Mesenchymal stem cell (in vitro differentiated cells and primary cell): ENCODE measurements at regions not wholly inside any gene's neighbourhood (a gene's known extent, or its start where the extent isn't known, plus 50 kb on each side); places are given as distances from the start of the nearest gene placed in this dataset.

Experiments used
- DNase-seq: peaks from one replicate; pipeline ENCODE4 v3.0.0-alpha.2; 2013
- H2AFZ ChIP-seq: one replicate; pipeline ENCODE4 v1.6.1; 2013; ENCODE audit warnings: low read depth, mild to moderate bottlenecking, control low read depth, inconsistent platforms, low read length, moderate library complexity
- H2AK5ac ChIP-seq: 2 replicates; pipeline ENCODE4 v1.6.1; 2013; ENCODE audit warnings: low read length, moderate library complexity, mild to moderate bottlenecking, inconsistent platforms; ENCODE audit not compliant: severe bottlenecking
- H2BK120ac ChIP-seq: one replicate; pipeline ENCODE4 v1.6.1; 2013; ENCODE audit warnings: low read depth, mild to moderate bottlenecking, inconsistent platforms, low read length, moderate library complexity
- H2BK12ac ChIP-seq, 2 experiments: one replicate each; pipeline ENCODE4 v1.6.1; 2013; ENCODE audit warnings: inconsistent platforms in 2 of 2, low read length in 2 of 2, mild to moderate bottlenecking in 2 of 2, moderate library complexity in 2 of 2, control low read depth in 1 of 2
- H2BK15ac ChIP-seq: one replicate; pipeline ENCODE4 v1.6.1; 2013; ENCODE audit warnings: mild to moderate bottlenecking, low read depth, inconsistent platforms; ENCODE audit not compliant: poor library complexity, severe bottlenecking
- H2BK5ac ChIP-seq: 2 replicates; pipeline ENCODE4 v1.6.1; 2013; ENCODE audit warnings: low read depth, mild to moderate bottlenecking, low read length, control low read depth, inconsistent platforms; ENCODE audit not compliant: poor library complexity, severe bottlenecking
- H3K14ac ChIP-seq, 2 experiments: one replicate each; pipeline ENCODE4 v1.6.1; 2013; ENCODE audit warnings: inconsistent platforms in 2 of 2, low read length in 2 of 2, control low read depth in 1 of 2, mild to moderate bottlenecking in 1 of 2, moderate library complexity in 1 of 2
- H3K18ac ChIP-seq, 2 experiments: one replicate each; pipeline ENCODE4 v1.6.1; 2013; ENCODE audit warnings: inconsistent platforms in 2 of 2, low read length in 2 of 2, control low read depth in 1 of 2, low read depth in 1 of 2, mild to moderate bottlenecking in 1 of 2
- H3K23ac ChIP-seq, 2 experiments: one replicate each; pipeline ENCODE4 v1.6.1; 2013; ENCODE audit warnings: inconsistent platforms in 2 of 2, low read length in 2 of 2, mild to moderate bottlenecking in 2 of 2, moderate library complexity in 2 of 2, control low read depth in 1 of 2
- H3K27ac ChIP-seq: 2 replicates; pipeline ENCODE4 v1.5.1; 2013; ENCODE audit warnings: mild to moderate bottlenecking, moderate library complexity, low read length, control low read depth, inconsistent platforms; ENCODE audit not compliant: poor library complexity, severe bottlenecking
- H3K27me3 ChIP-seq, 2 experiments: 2 replicates each; pipeline versions ENCODE4 v1.6.1 to v1.7.0; 2013; ENCODE audit warnings: low read length in 2 of 2, mild to moderate bottlenecking in 2 of 2, moderate library complexity in 2 of 2, control low read depth in 1 of 2, inconsistent platforms in 1 of 2; ENCODE audit not compliant: control insufficient read depth in 1 of 2, insufficient read depth in 1 of 2
- H3K36me3 ChIP-seq, 2 experiments: 2 replicates each; pipeline versions ENCODE4 v1.6.1 to v1.7.0; 2013; ENCODE audit warnings: low read length in 2 of 2, control low read depth in 1 of 2, inconsistent platforms in 1 of 2, low read depth in 1 of 2, mild to moderate bottlenecking in 1 of 2; ENCODE audit not compliant: insufficient read depth in 2 of 2, control insufficient read depth in 1 of 2
- H3K4ac ChIP-seq, 2 experiments: one replicate each; pipeline ENCODE4 v1.6.1; 2013; ENCODE audit warnings: inconsistent platforms in 2 of 2, low read length in 2 of 2, mild to moderate bottlenecking in 2 of 2, moderate library complexity in 2 of 2, control low read depth in 1 of 2, low read depth in 1 of 2
- H3K4me1 ChIP-seq: 2 replicates; pipeline ENCODE4 v1.6.1; 2013; ENCODE audit warnings: low read depth, low read length, control low read depth; ENCODE audit not compliant: control insufficient read depth, insufficient read depth
- H3K4me2 ChIP-seq: 2 replicates; pipeline ENCODE4 v1.6.1; 2013; ENCODE audit warnings: low read length, mild to moderate bottlenecking, inconsistent platforms; ENCODE audit not compliant: poor library complexity, severe bottlenecking
- H3K4me3 ChIP-seq, 2 experiments: 2 replicates each; pipeline versions ENCODE4 v1.5.1 to v1.7.0; 2013; ENCODE audit warnings: low read length in 2 of 2, mild to moderate bottlenecking in 2 of 2, control low read depth in 1 of 2, low read depth in 1 of 2; ENCODE audit not compliant: insufficient read depth in 1 of 2
- H3K79me1 ChIP-seq: replicated peaks from 2 replicates; pipeline ENCODE4 v1.6.1; 2013; ENCODE audit warnings: mild to moderate bottlenecking, control low read depth, low read length, inconsistent platforms; ENCODE audit not compliant: poor library complexity, severe bottlenecking
- H3K9ac ChIP-seq: 2 replicates; pipeline ENCODE4 v1.7.0; 2013; ENCODE audit warnings: mild to moderate bottlenecking, low read length, moderate library complexity
- H3K9me3 ChIP-seq: 2 replicates; pipeline ENCODE4 v1.7.0; 2013; ENCODE audit warnings: mild to moderate bottlenecking, low read length; ENCODE audit not compliant: control insufficient read depth
- H4K8ac ChIP-seq: one replicate; pipeline ENCODE4 v1.6.1; 2013; ENCODE audit warnings: inconsistent platforms, mild to moderate bottlenecking, low read length, moderate library complexity
- H4K91ac ChIP-seq: one replicate; pipeline ENCODE4 v1.6.1; 2013; ENCODE audit warnings: mild to moderate bottlenecking, low read length, inconsistent platforms
- WGBS: methylation state at CpG from one replicate; pipeline ENCODE4 v1.1.7; 2013; ENCODE audit warnings: mixed read lengths; 5-methylcytosine and 5-hydroxymethylcytosine counted together

GRCh38 chr3:124043023-124043422 lies 51.1 kb upstream of the ROPN1 start:
- Histone ChIP-seq H3K9me3 (no peaks in the 10 kb centered on the region), H3K4me2 (no peak overlapping the region), H3K14ac (no peak overlapping the region), H2BK120ac (no peak overlapping the region), H2AK5ac (no peak overlapping the region), H3K4me1 (no peaks in the 10 kb centered on the region), H3K27ac (no peak overlapping the region), H3K27me3 (peaks cover 39 to 43% of the 10 kb centered on the region in 2 experiments), H3K9ac (no peak overlapping the region), H3K18ac (no peak overlapping the region), H2BK5ac (no peak overlapping the region), H2AFZ (no peak overlapping the region), H3K36me3 (no peaks in the 10 kb centered on the region), H3K23ac (no peak overlapping the region), H4K8ac (no peak overlapping the region), H3K4me3 (no peak overlapping the region), H2BK15ac (no peak overlapping the region), H2BK12ac (no peak overlapping the region), H3K4ac (no peak overlapping the region), H4K91ac (no peak overlapping the region), H3K79me1 (peaks cover 36% of the 10 kb centered on the region)
- 95% methylated on average over 1 of the region's 1 CpG for WGBS
- DNase-seq = no peak

- H3K4me3 ChIP-seq = no peak overlapping the region
- H4K8ac ChIP-seq = no peak overlapping the region
- H3K4ac ChIP-seq = no peak overlapping the region
- no peak for DNase-seq
- H2BK12ac ChIP-seq = no peak overlapping the region
- no peaks in the 10 kb centered on the region for H3K36me3 ChIP-seq
- no peak overlapping the region for H4K91ac ChIP-seq
- H3K18ac ChIP-seq = no peak overlapping the region
- no peaks in the 10 kb centered on the region for H3K9me3 ChIP-seq
- no peak overlapping the region for H2BK5ac ChIP-seq
- H3K27me3 ChIP-seq = peaks cover 37 to 39% of the 10 kb centered on the region in 2 experiments
- H2BK15ac ChIP-seq = no peak overlapping the region
- peaks cover 33% of the 10 kb centered on the region for H3K79me1 ChIP-seq
- no peak overlapping the region for H3K27ac ChIP-seq
- no peak overlapping the region for H3K4me2 ChIP-seq
- 87% methylated on average over 3 of the region's 3 CpGs for WGBS
- H3K14ac ChIP-seq = no peak overlapping the region
- no peak overlapping the region for H3K23ac ChIP-seq
- H3K9ac ChIP-seq = no peak overlapping the region
- no peak overlapping the region for H2AK5ac ChIP-seq
- H2BK120ac ChIP-seq = no peak overlapping the region
- H2AFZ ChIP-seq = no peak overlapping the region
- no peaks in the 10 kb centered on the region for H3K4me1 ChIP-seq
Measured at GRCh38 chr3:124044956-124045355, 53.0 kb upstream of the ROPN1 start.

GRCh38 chr3:124048967-124049798 lies 57.3 kb upstream of the ROPN1 start:
- no peak overlapping the region for H3K4me2 ChIP-seq
- H2BK12ac ChIP-seq = no peak overlapping the region
- no peak overlapping the region for H3K4me3 ChIP-seq
- H2BK5ac ChIP-seq = no peak overlapping the region
- peaks cover 20% of the 10 kb centered on the region for H3K79me1 ChIP-seq
- no peak overlapping the region for H3K14ac ChIP-seq
- H3K9me3 ChIP-seq = no peaks in the 10 kb centered on the region
- H3K27me3 ChIP-seq = peaks cover 10 to 11% of the 10 kb centered on the region in 2 experiments
- H3K9ac ChIP-seq = no peak overlapping the region
- H2AFZ ChIP-seq = no peak overlapping the region
- no peak for DNase-seq
- H3K36me3 ChIP-seq = no peaks in the 10 kb centered on the region
- no peak overlapping the region for H4K91ac ChIP-seq
- no peaks in the 10 kb centered on the region for H3K4me1 ChIP-seq
- H3K4ac ChIP-seq = no peak overlapping the region
- H2AK5ac ChIP-seq = no peak overlapping the region
- H3K27ac ChIP-seq = no peak overlapping the region
- no peak overlapping the region for H3K23ac ChIP-seq
- no peak overlapping the region for H2BK120ac ChIP-seq
- H2BK15ac ChIP-seq = no peak overlapping the region
- no peak overlapping the region for H3K18ac ChIP-seq
- no peak overlapping the region for H4K8ac ChIP-seq
- WGBS = 85% methylated on average over 5 of the region's 6 CpGs

- Histone ChIP-seq H2BK120ac (no peak overlapping the region), H4K8ac (no peak overlapping the region)
- 93% methylated on average over 5 of the region's 6 CpGs for WGBS
Measured at GRCh38 chr3:124051636-124052035, 59.7 kb upstream of the ROPN1 start.

More at GRCh38 chr3:124051636-124052035, 59.7 kb upstream of the ROPN1 start:
- no peak overlapping the region for H3K14ac ChIP-seq
- H2BK12ac ChIP-seq = no peak overlapping the region
- peaks cover 28% of the 10 kb centered on the region for H3K79me1 ChIP-seq
- H3K4me2 ChIP-seq = no peak overlapping the region
- H3K27ac ChIP-seq = no peak overlapping the region
- no peak overlapping the region for H4K91ac ChIP-seq
- no peak overlapping the region for H2AK5ac ChIP-seq
- H3K9ac ChIP-seq = no peak overlapping the region
- no peak overlapping the region for H2BK5ac ChIP-seq
- H2BK15ac ChIP-seq = no peak overlapping the region
- no peak overlapping the region for H3K4me3 ChIP-seq
- no peaks in the 10 kb centered on the region for H3K9me3 ChIP-seq
- H3K27me3 ChIP-seq = peaks cover 7 to 10% of the 10 kb centered on the region in 2 experiments
- no peak overlapping the region for H3K23ac ChIP-seq
- H3K36me3 ChIP-seq = no peaks in the 10 kb centered on the region
- DNase-seq = no peak
- no peak overlapping the region for H3K18ac ChIP-seq
- H2AFZ ChIP-seq = no peak overlapping the region
- no peak overlapping the region for H3K4ac ChIP-seq
- H3K4me1 ChIP-seq = peaks cover 1% of the 10 kb centered on the region
